ENCODE measurements at regions not wholly inside any gene's neighbourhood (a gene's known extent, or its start where the extent isn't known, plus 50 kb on each side); places are given as distances from the start of the nearest gene placed in this dataset.

- Histone ChIP-seq H3K36me3 (ENCODE audit: insufficient read depth in 1 of 2, low read depth in 1 of 2) (no peaks in the 10 kb centered on the region), H3K27me3 (ENCODE audit: insufficient read depth in 3 of 3, low read length in 2 of 3) (no peaks in the 10 kb centered on the region), H3K9me3 (no peaks in the 10 kb centered on the region), H3K4me3 (no peak overlapping the region), H3K27ac (no peak overlapping the region), H3K4me1 (no peaks in the 10 kb centered on the region)
- ATAC-seq (no peak), DNase-seq (no peak)
- WGBS, 3 donors = 24 to 44% (median 35%) methylated on average over 1 of the region's 1 CpG
- intact Hi-C loops (cut with DNase I) = no loop called here
- TF ChIP-seq CTCF (IDR thresholded peaks at IDR 0.05) = no peak
These were observed 277.1 kb upstream of the KAZN start for GRCh38 chr1:14321422-14321821.

DNA sequence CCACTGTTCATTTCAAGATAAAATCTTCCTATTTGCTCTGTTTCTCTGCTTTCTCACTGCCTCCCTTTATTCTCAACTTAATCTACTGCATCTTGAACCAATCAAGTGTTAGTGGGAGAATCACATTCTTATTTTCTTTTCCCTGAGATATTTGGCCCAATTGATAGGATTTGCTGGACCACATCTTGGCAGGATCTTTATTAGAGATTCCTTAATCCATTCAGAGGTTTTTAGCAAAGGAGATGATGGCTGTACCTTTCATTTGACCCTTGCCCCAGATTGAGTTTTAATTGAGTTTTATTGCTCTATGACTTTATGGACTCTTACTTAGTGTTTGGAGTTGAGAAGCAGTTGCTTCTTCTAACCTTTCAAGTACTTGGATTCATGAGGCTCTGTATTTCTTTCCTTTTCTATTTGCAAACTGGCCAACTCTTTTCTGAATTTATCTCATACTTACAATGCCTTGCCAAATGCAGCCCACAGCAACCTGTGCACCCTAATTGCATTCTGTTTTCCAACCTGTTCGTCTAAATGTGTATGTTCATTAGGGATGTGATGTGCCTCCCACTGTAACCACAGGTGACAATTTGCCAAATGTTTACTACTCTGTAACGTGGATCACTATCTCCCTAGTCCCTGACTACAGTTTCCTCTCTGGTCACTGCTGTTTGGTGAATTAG is 274.8 kb upstream of the KAZN start:
- no peaks in the 10 kb centered on the region for H3K9me3 ChIP-seq
- intact Hi-C loops (cut with DNase I) = no loop called here
- H3K27ac ChIP-seq = no peak overlapping the region
- no peak for TF ChIP-seq CTCF (IDR thresholded peaks at IDR 0.05)
- ATAC-seq = no peak
- no peaks in the 10 kb centered on the region for H3K4me1 ChIP-seq
- no peaks in the 10 kb centered on the region for H3K36me3 ChIP-seq (ENCODE audit: insufficient read depth in 1 of 2, low read depth in 1 of 2)
- WGBS, 3 donors = 52 to 62% (median 53%) methylated on average over 2 of the region's 2 CpGs
- no peaks in the 10 kb centered on the region for H3K27me3 ChIP-seq (ENCODE audit: insufficient read depth in 3 of 3, low read length in 2 of 3)
- DNase-seq = no peak
- no peak overlapping the region for H3K4me3 ChIP-seq

GRCh38 chr1:14324248-14324630 is 274.2 kb upstream of the KAZN start:
- no peak for TF ChIP-seq CTCF (IDR thresholded peaks at IDR 0.05)
- WGBS, 3 donors = 54 to 67% (median 66%) methylated on average over 2 of the region's 2 CpGs
- Histone ChIP-seq H3K36me3 (ENCODE audit: insufficient read depth in 1 of 2, low read depth in 1 of 2) (no peaks in the 10 kb centered on the region), H3K4me1 (no peaks in the 10 kb centered on the region), H3K27ac (no peak overlapping the region), H3K4me3 (no peak overlapping the region), H3K9me3 (no peaks in the 10 kb centered on the region), H3K27me3 (ENCODE audit: insufficient read depth in 3 of 3, low read length in 2 of 3) (no peaks in the 10 kb centered on the region)
- ATAC-seq (no peak), DNase-seq (no peak)
- intact Hi-C loops (cut with DNase I) = no loop called here

GRCh38 chr1:14326857-14327256 is 271.6 kb upstream of the KAZN start:
- Histone ChIP-seq H3K9me3 (peaks cover 3% of the 10 kb centered on the region), H3K4me1 (no peaks in the 10 kb centered on the region), H3K4me3 (no peak overlapping the region), H3K36me3 (ENCODE audit: insufficient read depth in 1 of 2, low read depth in 1 of 2) (no peaks in the 10 kb centered on the region), H3K27ac (no peak overlapping the region), H3K27me3 (ENCODE audit: insufficient read depth in 3 of 3, low read length in 2 of 3) (no peaks in the 10 kb centered on the region)
- ATAC-seq (no peak), DNase-seq (no peak)
- no peak for TF ChIP-seq CTCF (IDR thresholded peaks at IDR 0.05)
- intact Hi-C loops (cut with DNase I) = no loop called here
- 82 to 88% (median 86%) methylated on average over 3 of the region's 3 CpGs for WGBS, 3 donors

DNA sequence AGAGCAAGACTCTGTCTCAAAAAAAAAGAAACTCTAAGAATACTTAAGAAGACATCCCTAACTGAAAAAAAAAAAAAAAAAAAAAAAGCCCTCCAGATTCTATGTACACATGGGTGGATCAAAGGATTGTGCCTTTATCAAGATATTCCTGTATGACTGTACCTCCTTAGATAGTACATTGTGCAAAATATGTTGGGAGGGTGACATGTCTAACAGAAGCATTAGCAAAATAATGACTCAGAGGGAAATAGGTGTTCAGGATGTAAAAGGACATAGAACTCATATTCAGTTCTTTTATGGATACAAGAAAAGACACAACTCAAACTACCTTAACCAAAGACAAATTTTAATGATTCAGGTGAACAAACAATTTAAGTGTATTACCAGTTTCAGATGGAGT is 269.8 kb upstream of the KAZN start:
- DNase-seq (no peak), ATAC-seq (no peak)
- TF ChIP-seq CTCF (IDR thresholded peaks at IDR 0.05) = no peak
- H3K4me1 ChIP-seq = no peaks in the 10 kb centered on the region
- no peak overlapping the region for H3K27ac ChIP-seq
- no peaks in the 10 kb centered on the region for H3K27me3 ChIP-seq (ENCODE audit: insufficient read depth in 3 of 3, low read length in 2 of 3)
- H3K4me3 ChIP-seq = no peak overlapping the region
- H3K9me3 ChIP-seq = peaks cover 3% of the 10 kb centered on the region
- intact Hi-C loops (cut with DNase I) = no loop called here
- no peaks in the 10 kb centered on the region for H3K36me3 ChIP-seq (ENCODE audit: insufficient read depth in 1 of 2, low read depth in 1 of 2)

Data from psoas muscle (tissue), 7 donors.